ENCODE measurements at regions not wholly inside any gene's neighbourhood (a gene's known extent, or its start where the extent isn't known, plus 50 kb on each side); places are given as distances from the start of the nearest gene placed in this dataset.
"Not testable (repeated sequence)": the region's sequence is repeated elsewhere in the genome, so short reads cannot be mapped to it uniquely, and the experiment has no call there.

DNA sequence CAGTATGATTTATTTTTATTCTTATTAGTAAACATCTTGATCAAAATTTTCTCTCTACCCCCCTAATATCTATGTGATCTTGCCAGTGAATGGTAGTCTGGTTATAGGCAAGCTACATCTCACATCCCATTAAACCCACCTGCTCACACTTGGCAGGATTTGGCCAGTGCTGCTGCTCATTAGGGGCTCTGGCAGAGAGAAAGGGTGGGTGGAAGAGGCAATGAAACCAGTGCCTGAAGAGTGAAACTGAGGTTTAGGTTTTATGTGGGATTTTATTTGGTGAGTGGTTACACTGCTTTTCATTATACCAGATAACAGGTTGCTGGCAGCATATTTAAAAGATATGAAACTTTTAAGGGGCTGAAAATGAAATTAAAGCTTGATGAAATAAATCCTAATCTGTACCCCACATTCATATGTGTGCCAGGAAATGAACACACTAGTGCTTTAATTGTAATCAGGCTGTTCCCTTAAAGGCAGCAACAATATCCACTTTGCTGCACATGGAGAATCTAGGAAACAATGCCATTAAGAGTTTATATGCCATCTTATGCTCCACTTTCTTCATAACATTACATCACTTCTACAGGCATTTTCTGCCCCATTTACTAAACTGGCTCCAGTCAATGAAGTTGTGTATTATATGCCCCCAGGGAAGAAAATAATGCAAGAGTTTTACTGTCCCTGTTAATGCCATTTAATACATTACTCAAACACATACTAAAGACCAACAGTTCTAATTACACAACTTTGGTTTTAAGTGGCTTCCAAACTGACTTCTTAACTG is 688.7 kb downstream of the MECOM start:
- no peak for DNase-seq

GRCh38 chr3:168973897-168974296 is 689.6 kb downstream of the MECOM start:
- DNase-seq, result no peak

DNA sequence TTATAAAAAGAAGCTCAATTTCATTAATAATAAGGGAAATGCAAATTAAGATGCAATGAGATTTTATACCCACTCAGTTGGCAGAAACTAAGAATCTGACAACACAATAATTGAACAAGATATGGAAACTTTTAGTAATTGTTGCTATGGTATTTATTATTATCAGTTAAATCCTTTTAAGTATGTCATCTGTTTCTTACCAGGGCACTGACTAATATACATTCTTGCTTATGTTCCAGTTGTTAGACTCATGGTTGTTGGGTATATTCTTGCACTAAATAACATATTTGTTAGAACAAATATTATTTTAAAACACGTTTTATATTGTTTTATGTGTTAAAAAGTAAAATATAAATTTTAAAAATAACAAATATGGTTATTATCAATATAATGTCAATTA is 690.3 kb downstream of the MECOM start:
- DNase-seq, result no peak

DNA sequence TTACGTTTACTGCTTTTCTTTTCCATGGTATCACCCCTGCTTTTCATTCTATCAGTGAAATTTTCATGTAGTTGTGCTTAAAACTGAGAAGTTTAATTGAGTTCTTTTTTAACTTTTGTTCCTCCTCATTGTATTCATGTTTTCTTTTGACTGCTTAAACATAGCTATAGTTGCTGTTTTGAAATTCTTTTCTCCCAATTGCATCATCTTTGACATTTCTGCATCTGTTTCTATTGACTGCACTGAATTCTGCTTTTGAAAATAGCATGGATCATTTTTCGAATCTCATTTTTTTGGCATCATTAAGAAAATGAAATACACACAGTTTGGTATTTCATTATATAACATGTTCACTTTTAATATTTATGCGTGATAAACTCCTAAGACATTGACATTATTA is 694.9 kb downstream of the MECOM start:
- no peak for DNase-seq

DNA sequence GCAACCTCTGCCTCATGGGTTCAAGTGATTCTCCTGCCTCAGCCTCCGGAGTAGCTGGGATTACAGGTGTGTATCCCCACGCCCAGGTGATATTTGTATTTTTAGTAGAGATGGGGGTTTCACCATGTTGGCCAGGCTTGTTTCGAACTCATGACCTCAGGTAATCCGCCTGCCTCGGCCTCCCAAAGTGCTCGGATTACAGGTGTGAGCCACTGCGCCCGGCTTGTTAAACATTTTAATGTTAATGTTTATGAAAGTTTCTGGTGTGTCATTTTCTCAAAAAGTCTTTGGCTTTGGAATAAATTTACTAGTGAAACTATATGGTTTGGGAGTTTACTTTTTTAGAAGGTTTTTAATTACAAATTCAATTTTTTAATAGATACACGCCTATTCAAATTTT is 698.8 kb downstream of the MECOM start:
- no peak for DNase-seq

DNA sequence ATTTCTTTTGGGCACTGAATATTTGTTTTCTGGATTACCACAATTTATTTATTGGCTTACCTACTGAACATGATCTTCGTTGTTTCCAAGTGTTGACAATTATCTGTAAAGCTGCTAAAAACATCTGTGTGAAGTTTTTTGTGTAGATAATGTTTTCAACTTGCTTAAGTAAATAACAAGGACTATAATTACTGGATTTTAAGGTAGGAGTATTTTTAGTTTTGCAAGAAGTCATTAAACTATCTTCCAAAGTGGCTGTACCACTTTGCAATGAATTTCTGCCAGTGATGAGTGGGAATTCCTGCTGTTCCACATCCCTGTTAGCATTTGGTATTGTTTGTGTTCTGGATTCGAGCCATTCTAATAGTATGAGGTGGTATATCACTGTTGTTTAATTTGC is 702.2 kb downstream of the MECOM start:
- no peak for DNase-seq

GRCh38 chr3:168959731-168960130 is 703.8 kb downstream of the MECOM start:
- DNase-seq, result no peak

DNA sequence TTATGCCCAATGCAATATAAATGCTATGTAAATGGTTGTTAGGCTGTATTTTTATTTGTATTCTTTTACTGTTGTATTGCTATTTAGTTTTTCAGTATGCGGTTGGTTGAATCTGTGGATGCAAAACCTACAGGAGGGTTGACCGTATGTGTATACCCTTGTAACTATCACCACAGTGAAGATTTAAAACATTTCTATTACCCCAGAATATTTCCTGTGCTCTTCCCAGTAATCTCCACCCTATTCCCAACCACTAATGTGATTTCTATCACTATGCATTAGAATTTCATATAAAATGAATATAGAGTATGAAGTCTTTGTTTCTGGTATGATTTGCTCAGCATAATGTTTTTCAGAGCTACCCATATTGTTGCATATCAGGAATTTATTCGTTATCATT is 705.0 kb downstream of the MECOM start:
- no peak for DNase-seq

DNA sequence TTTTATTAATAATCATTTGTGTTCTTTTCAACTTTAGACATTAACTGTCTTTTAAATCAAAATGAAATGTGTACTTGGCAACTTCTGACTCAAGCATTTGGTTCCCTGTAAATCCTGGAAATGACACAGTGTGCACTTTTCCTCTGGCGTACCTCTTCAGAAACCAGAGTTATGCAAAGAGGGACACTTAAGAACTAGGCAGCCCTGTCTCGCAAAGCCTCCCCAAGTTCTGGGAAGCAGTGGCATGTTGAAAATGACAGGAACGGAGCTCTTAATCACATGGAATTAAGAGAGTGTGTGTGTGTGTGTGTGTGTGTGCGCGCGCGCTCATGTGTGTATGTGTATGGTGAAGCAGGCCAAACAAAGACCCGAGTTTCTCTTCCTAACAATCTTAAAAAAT is 707.4 kb downstream of the MECOM start:
- no peak for DNase-seq

DNA sequence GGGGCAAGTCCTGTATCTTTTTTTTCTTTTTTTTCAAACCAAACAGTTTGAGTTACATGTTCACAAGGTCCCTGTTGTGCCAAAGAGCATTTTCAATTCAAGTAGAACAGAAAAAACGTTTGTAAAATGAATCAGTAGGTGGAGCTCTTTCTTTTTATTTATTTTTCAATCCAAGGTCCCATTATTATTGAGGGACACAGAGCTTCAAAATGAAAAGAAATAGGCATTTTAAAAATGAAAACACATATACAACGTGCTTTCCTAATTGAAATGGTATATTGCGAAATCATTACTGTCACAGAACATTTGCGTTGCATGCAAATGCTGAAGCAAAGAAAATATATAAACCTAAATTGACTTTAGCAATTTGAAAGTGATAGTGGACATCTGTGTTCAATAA is 711.0 kb downstream of the MECOM start:
- no peak for DNase-seq

DNA sequence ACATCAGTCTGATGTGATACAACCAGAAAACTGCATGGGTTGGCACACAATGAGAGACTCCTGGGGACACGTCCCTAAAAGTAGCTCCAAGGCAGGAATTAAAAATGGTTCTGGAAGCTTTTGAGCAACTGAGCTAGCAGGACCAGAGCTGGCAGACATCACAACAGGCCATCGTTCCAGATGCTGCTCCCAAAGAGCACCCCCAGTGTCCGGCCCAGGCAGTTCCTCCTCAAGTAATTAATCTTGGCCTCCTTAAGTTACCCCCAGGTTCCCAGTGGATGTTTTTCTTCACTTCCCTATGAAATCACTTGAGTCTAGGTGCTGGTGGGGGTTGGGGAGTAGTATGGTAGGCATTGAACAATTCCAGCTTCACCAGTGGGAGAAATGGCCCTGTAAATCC is 711.6 kb downstream of the MECOM start:
- DNase-seq, result no peak

GRCh38 chr3:168951368-168951767 is 712.1 kb downstream of the MECOM start:
- DNase-seq, result no peak

GRCh38 chr3:168950622-168951021 is 712.9 kb downstream of the MECOM start:
- no peak for DNase-seq

GRCh38 chr3:168939651-168940238 is 723.8 kb downstream of the MECOM start:
- DNase-seq, result no peak

- DNase-seq, result no peak
These were observed 729.9 kb downstream of the MECOM start for GRCh38 chr3:168933614-168934013.

- not testable (repeated sequence) for DNase-seq
These were observed 733.5 kb downstream of the MECOM start for GRCh38 chr3:168929997-168930396.

DNA sequence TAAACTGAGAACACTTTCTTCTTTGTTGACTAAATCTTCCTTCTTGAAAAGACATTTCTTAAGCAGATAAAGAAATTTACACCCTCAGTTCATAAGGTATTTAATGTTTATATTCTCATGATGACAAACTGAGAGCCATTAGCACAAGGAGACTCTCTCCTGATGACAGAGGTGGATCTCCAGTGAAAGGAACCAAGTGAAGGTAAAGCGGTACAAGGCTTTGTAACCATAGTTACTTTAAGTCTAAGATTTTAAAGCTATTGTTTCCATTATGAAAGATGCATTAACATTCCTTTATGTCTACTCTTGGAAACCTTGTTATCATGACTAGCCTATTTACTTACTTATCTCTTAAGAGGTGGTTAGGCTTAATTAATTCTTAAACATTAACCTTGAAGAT is 737.1 kb downstream of the MECOM start:
- no peak for DNase-seq

DNA sequence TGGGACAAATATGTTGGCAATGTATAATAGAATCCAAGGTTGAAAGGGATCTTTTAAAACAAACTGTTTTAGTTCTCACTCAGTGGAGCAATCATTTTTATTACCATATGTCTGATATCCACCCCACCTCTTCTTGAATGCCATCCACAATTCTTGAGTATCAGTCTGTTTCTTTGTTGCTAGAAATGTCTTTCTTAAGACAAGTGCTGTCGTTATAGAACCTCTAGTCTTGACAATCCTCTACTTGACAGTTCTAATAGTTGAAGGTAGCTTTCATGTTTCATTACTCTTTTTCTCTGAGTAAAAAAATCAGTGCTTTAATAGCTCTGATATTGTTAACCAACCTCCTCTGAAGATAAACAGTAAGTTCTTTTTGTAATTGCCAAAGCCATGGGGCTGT is 737.9 kb downstream of the MECOM start:
- no peak for DNase-seq

- no peak for DNase-seq
These were observed 748.9 kb downstream of the MECOM start for GRCh38 chr3:168914662-168915061.

DNA sequence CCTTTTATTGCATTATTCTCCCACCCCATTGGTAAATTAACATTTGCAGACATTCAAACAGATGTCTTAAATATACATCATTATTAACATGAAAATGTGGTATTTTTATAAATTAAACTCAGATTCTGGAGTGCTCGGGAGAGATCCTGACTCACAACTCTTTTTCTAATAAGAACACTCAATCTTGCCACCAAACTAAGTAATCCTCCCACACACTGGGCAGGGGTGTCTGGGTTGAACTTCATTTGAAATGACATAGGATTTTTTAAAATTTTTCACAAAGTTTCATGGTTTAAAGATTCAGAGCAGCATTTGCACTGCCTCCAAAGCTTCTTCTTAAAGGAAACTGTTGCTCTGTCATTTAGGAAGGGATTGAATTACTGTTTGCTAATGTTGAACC is 754.3 kb downstream of the MECOM start:
- no peak for DNase-seq

DNA sequence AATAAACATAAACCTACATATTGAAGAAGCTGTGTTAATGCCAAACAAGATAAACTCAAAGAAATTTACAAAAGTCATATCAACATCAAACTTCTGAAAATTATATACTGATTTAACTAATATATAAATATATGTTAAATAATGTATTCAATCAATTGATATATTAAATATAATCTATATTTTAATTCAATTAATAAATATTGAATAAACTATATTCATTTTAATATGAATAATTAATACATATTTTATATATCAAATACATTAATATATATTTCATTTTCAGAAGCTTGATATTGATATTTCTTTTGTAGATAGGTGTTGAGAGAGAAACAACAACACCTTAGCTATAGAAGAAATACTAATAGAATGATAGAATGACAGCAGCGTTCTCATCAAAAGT is 768.1 kb downstream of the MECOM start:
- DNase-seq, result no peak

GRCh38 chr3:168894214-168894613 is 769.3 kb downstream of the MECOM start:
- DNase-seq, result no peak

DNA sequence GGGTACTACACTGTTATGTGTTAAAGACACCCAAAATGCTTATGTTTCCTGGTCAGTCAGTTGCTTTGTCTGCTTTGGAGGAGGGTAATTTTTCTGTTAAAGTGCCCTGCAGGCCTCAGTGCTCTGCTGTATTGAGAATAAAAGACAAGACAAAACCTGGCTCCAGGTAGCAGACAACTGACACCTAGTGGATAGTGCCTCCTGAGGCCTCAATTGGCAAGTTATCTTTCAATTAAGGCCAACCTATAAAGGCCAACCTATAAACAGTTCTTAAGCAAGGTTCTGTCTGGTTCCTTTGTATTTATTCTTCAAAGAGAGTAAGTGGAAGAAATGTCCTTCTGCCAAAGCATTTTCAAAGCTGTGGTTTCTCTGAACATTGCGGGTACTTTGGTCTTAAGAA is 773.8 kb downstream of the MECOM start:
- DNase-seq, result no peak

- no peak for DNase-seq
These were observed 774.7 kb downstream of the MECOM start for GRCh38 chr3:168888781-168889180.

DNA sequence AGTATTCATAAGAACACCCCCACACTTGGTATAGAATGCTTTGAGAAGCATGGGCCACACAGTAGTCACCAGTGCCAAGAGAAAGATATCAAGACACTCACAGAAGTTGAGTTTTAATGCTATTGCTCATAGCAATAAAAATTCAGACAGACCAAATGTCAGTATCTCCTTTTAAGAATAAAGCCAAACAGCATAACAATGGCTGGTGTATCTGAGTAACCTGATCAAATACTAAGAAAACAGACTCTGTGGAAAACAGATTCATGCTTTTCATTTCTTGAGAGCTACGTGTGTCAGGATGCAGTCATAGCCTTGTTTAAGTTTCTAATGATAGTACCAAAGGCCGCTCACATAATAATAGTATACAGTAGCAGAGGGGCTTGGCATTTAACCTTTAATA is 778.5 kb downstream of the MECOM start:
- DNase-seq, result no peak

Data from NCI-H510A (cell line).